ES-I3 (cell line): ENCODE measurements at regions not wholly inside any gene's neighbourhood (a gene's known extent, or its start where the extent isn't known, plus 50 kb on each side); places are given as distances from the start of the nearest gene placed in this dataset.
"Not testable (repeated sequence)": the region's sequence is repeated elsewhere in the genome, so short reads cannot be mapped to it uniquely, and the experiment has no call there.

ENCODE experiments used
- H3K36me3 ChIP-seq: 2 replicates; pipeline ENCODE4 v1.6.1; 2013; ENCODE audit warnings: mild to moderate bottlenecking, low read length, control low read depth, moderate library complexity; ENCODE audit not compliant: insufficient read depth
- H3K4me1 ChIP-seq: 2 replicates; pipeline ENCODE4 v1.6.1; 2013; ENCODE audit warnings: mild to moderate bottlenecking, control low read depth, low read length; ENCODE audit not compliant: insufficient read depth
- H3K9ac ChIP-seq: 2 replicates; pipeline ENCODE4 v1.6.1; 2013; ENCODE audit warnings: low read depth, mild to moderate bottlenecking, low read length, moderate library complexity
- H3K9me3 ChIP-seq: 2 replicates; pipeline ENCODE4 v1.6.1; 2013; ENCODE audit warnings: mild to moderate bottlenecking, low read length, moderate library complexity; ENCODE audit not compliant: control insufficient read depth, insufficient read depth

- H3K9ac ChIP-seq: no peak overlapping the region
- H3K9me3 ChIP-seq: no peaks in the 10 kb centered on the region; the same call in 1 of the 2 replicates
- H3K4me1 ChIP-seq: no peaks in the 10 kb centered on the region
- no peaks in the 10 kb centered on the region for H3K36me3 ChIP-seq
Measured at GRCh38 chr17:20702692-20703091, 123.2 kb downstream of the CDRT15L2 start.

GRCh38 chr17:20703781-20704180, 124.3 kb downstream of the CDRT15L2 start:
- H3K9ac ChIP-seq: no peak overlapping the region
- no peaks in the 10 kb centered on the region for H3K4me1 ChIP-seq
- no peaks in the 10 kb centered on the region for H3K36me3 ChIP-seq
- no peaks in the 10 kb centered on the region; the same call in 1 of the 2 replicates for H3K9me3 ChIP-seq

- H3K9ac ChIP-seq, H3K9me3 ChIP-seq, H3K4me1 ChIP-seq, H3K36me3 ChIP-seq: not testable (repeated sequence)
Measured at GRCh38 chr17:20705186-20705585, 125.7 kb downstream of the CDRT15L2 start.

GRCh38 chr17:20706751-20707373, 127.3 kb downstream of the CDRT15L2 start:
- Histone ChIP-seq H3K9ac (no peak overlapping the region), H3K36me3 (no peaks in the 10 kb centered on the region), H3K9me3 (no peaks in the 10 kb centered on the region; the same call in 1 of the 2 replicates), H3K4me1 (no peaks in the 10 kb centered on the region)

- H3K9ac ChIP-seq, H3K4me1 ChIP-seq, H3K36me3 ChIP-seq, H3K9me3 ChIP-seq: not testable (repeated sequence)
Measured at GRCh38 chr17:20708821-20709220, 129.3 kb downstream of the CDRT15L2 start.

GRCh38 chr17:20716481-20716880, 137.0 kb downstream of the CDRT15L2 start:
- not testable (repeated sequence) for H3K36me3 ChIP-seq, H3K9me3 ChIP-seq, H3K4me1 ChIP-seq, H3K9ac ChIP-seq

- Histone ChIP-seq H3K9ac (no peak overlapping the region), H3K36me3 (no peaks in the 10 kb centered on the region), H3K9me3 (no peaks in the 10 kb centered on the region), H3K4me1 (no peaks in the 10 kb centered on the region)
Measured at GRCh38 chr17:20721171-20721570, 141.6 kb downstream of the CDRT15L2 start.

- not testable (repeated sequence) for H3K36me3 ChIP-seq, H3K4me1 ChIP-seq, H3K9ac ChIP-seq, H3K9me3 ChIP-seq
Measured at GRCh38 chr17:20724391-20724790, 144.9 kb downstream of the CDRT15L2 start.

- H3K36me3 ChIP-seq, H3K9ac ChIP-seq, H3K4me1 ChIP-seq, H3K9me3 ChIP-seq: not testable (repeated sequence)
Measured at GRCh38 chr17:20727201-20727600, 147.7 kb downstream of the CDRT15L2 start.

- Histone ChIP-seq H3K9me3 (no peaks in the 10 kb centered on the region), H3K4me1 (no peaks in the 10 kb centered on the region), H3K36me3 (no peaks in the 10 kb centered on the region), H3K9ac (no peak overlapping the region)
Measured at GRCh38 chr17:20728181-20728580, 148.7 kb downstream of the CDRT15L2 start.

GRCh38 chr17:20731131-20731530, 151.6 kb downstream of the CDRT15L2 start:
- H3K4me1 ChIP-seq: not testable (repeated sequence)

GRCh38 chr17:20733923-20734322, 154.4 kb downstream of the CDRT15L2 start:
- no peak overlapping the region for H3K9ac ChIP-seq
- H3K9me3 ChIP-seq: no peaks in the 10 kb centered on the region
- no peaks in the 10 kb centered on the region for H3K36me3 ChIP-seq
- H3K4me1 ChIP-seq: no peaks in the 10 kb centered on the region

More at GRCh38 chr17:20731131-20731530, 151.6 kb downstream of the CDRT15L2 start:
- not testable (repeated sequence) for H3K9ac ChIP-seq, H3K9me3 ChIP-seq, H3K36me3 ChIP-seq

GRCh38 chr17:20735796-20736195, 156.3 kb downstream of the CDRT15L2 start:
- no peaks in the 10 kb centered on the region for H3K36me3 ChIP-seq
- no peak overlapping the region for H3K9ac ChIP-seq
- H3K4me1 ChIP-seq: no peaks in the 10 kb centered on the region
- H3K9me3 ChIP-seq: no peaks in the 10 kb centered on the region

GRCh38 chr17:20737636-20738035, 158.1 kb downstream of the CDRT15L2 start:
- not testable (repeated sequence) for H3K36me3 ChIP-seq, H3K4me1 ChIP-seq, H3K9me3 ChIP-seq

GRCh38 chr17:20771104-20771503, 191.6 kb downstream of the CDRT15L2 start:
- no peaks in the 10 kb centered on the region for H3K36me3 ChIP-seq
- no peaks in the 10 kb centered on the region for H3K4me1 ChIP-seq
- no peaks in the 10 kb centered on the region for H3K9me3 ChIP-seq
- no peak overlapping the region for H3K9ac ChIP-seq

More at GRCh38 chr17:20737636-20738035, 158.1 kb downstream of the CDRT15L2 start:
- not testable (repeated sequence) for H3K9ac ChIP-seq
